Smooth muscle cell (in vitro differentiated cells): ENCODE measurements at regions not wholly inside any gene's neighbourhood (a gene's known extent, or its start where the extent isn't known, plus 50 kb on each side); places are given as distances from the start of the nearest gene placed in this dataset.

Experiments
- DNase-seq: peaks from one replicate; lab custom pipeline; 2025; ENCODE audit not compliant: unreplicated experiment; lab: John Stamatoyannopoulos, UW
- H2AFZ ChIP-seq: fragments of 200-600 bp; sonication (generic); 2 replicates; pipeline ENCODE4 v1.6.0; 2016; ENCODE audit warnings: antibody characterized with exemption, low read depth, mild to moderate bottlenecking
- H3F3A ChIP-seq: fragments of 200-600 bp; sonication (generic); 2 replicates; pipeline ENCODE4 v1.6.0; 2017; ENCODE audit warnings: antibody characterized with exemption, low read depth
- H3K27ac ChIP-seq: fragments of 200-600 bp; sonication (generic); 2 replicates; pipeline ENCODE4 v1.5.1; 2016; ENCODE audit warnings: low read depth, mild to moderate bottlenecking
- H3K27me3 ChIP-seq: fragments of 200-600 bp; sonication (generic); 2 replicates; pipeline ENCODE4 v1.6.1; 2016; ENCODE audit warnings: low read depth, mild to moderate bottlenecking
- H3K36me3 ChIP-seq: fragments of 200-600 bp; sonication (generic); 2 replicates; pipeline ENCODE4 v1.5.1; 2016; ENCODE audit warnings: low read depth
- H3K4me1 ChIP-seq: fragments of 200-600 bp; sonication (generic); 2 replicates; pipeline ENCODE4 v1.5.1; 2016; ENCODE audit warnings: low read depth
- H3K4me2 ChIP-seq: fragments of 200-600 bp; sonication (generic); 2 replicates; pipeline ENCODE4 v1.6.0; 2016; ENCODE audit warnings: mild to moderate bottlenecking
- H3K4me3 ChIP-seq: fragments of 200-600 bp; sonication (generic); 2 replicates; pipeline ENCODE4 v1.5.1; 2016; ENCODE audit warnings: mild to moderate bottlenecking
- H3K79me2 ChIP-seq: fragments of 200-600 bp; sonication (generic); 2 replicates; pipeline ENCODE4 v1.6.0; 2016; ENCODE audit warnings: low read depth, mild to moderate bottlenecking
- H3K9ac ChIP-seq: fragments of 200-600 bp; sonication (generic); 2 replicates; pipeline ENCODE4 v1.6.0; 2016; ENCODE audit warnings: low read depth
- H3K9me3 ChIP-seq: fragments of 200-600 bp; sonication (generic); replicated peaks from 2 replicates; pipeline ENCODE4 v1.5.1; 2016; ENCODE audit warnings: low read depth
- H4K20me1 ChIP-seq: fragments of 200-600 bp; sonication (generic); 2 replicates; pipeline ENCODE4 v1.6.0; 2016; ENCODE audit warnings: low read depth
- WGBS: methylation state at CpG from one replicate; pipeline ENCODE4 v1.1.7; 2016; ENCODE audit warnings: low lambda C conversion rate; 5-methylcytosine and 5-hydroxymethylcytosine counted together
- TF ChIP-seq, protein P1 (sequence below): fragments of 200-600 bp; sonication (generic); IDR thresholded peaks from 2 replicates; pipeline ENCODE4 v1.5.1; 2017; ENCODE audit warnings: borderline replicate concordance, mild to moderate bottlenecking, antibody characterized with exemption; ENCODE audit not compliant: insufficient read depth, poor library complexity, severe bottlenecking

DNA sequence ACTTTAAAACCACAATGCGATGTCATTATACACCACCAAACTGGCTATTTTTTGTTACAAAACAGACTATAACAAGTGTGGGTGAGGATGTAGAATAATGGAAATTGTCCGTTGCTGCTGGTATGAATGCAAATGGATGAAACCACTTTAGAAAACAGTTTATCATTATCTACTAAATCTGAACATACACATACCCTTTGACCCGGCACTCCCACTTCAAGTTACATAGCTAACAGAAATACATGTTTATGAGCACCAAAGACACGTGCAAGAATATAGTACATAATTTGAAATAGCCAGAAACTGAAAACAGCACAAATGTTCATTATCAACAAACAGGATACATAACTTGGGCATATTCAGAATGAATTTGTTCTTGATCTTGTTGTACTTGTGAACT, 206.4 kb upstream of the CHAC2 start:
- no peaks in the 10 kb centered on the region for H3K4me1 ChIP-seq
- TF ChIP-seq, protein P1, sequence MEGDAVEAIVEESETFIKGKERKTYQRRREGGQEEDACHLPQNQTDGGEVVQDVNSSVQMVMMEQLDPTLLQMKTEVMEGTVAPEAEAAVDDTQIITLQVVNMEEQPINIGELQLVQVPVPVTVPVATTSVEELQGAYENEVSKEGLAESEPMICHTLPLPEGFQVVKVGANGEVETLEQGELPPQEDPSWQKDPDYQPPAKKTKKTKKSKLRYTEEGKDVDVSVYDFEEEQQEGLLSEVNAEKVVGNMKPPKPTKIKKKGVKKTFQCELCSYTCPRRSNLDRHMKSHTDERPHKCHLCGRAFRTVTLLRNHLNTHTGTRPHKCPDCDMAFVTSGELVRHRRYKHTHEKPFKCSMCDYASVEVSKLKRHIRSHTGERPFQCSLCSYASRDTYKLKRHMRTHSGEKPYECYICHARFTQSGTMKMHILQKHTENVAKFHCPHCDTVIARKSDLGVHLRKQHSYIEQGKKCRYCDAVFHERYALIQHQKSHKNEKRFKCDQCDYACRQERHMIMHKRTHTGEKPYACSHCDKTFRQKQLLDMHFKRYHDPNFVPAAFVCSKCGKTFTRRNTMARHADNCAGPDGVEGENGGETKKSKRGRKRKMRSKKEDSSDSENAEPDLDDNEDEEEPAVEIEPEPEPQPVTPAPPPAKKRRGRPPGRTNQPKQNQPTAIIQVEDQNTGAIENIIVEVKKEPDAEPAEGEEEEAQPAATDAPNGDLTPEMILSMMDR, result no peak
- no peaks in the 10 kb centered on the region for H3K79me2 ChIP-seq
- WGBS, result 95% methylated on average over 4 of the region's 4 CpGs
- H2AFZ ChIP-seq, result no peak overlapping the region
- no peaks in the 10 kb centered on the region for H4K20me1 ChIP-seq
- H3F3A ChIP-seq, result no peaks in the 10 kb centered on the region
- no peaks in the 10 kb centered on the region for H3K27me3 ChIP-seq
- no peak overlapping the region for H3K4me2 ChIP-seq
- DNase-seq, result no peak
- H3K27ac ChIP-seq, result no peak overlapping the region
- no peaks in the 10 kb centered on the region for H3K9me3 ChIP-seq
- H3K4me3 ChIP-seq, result no peak overlapping the region
- no peak overlapping the region for H3K9ac ChIP-seq
- no peaks in the 10 kb centered on the region for H3K36me3 ChIP-seq

DNA sequence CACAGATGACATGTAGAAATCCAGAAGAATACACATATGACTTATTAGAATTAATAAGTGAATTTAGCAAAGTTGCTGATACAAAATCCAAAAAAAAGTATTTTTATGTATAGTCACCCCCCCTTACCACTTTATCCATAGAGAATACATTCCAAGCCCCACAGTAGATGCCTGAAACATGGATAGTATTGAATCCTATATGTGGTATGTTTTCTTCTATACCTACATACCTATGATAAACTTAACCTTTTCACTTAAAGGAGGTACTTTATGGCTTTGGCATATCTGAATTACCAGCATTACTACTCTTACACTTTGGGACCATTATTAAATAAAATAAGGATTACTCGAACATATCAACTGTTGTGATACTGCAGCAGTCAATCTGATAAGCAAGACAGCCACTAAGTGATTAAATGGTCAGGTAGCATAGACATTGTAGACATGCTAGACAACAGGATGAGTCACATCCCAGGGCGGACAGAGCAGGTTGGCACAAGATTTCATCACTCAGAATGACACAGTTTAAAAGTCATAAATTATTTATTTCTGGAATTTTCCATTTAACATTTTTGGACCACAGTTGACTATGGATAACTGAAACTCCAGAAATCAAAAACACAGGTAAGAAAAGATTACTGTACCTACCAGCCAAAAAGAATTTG, 208.2 kb upstream of the CHAC2 start:
- DNase-seq, result no peak
- no peaks in the 10 kb centered on the region for H3K36me3 ChIP-seq
- WGBS, result 62% methylated on average over 2 of the region's 2 CpGs
- no peaks in the 10 kb centered on the region for H3K79me2 ChIP-seq
- no peaks in the 10 kb centered on the region for H3K27me3 ChIP-seq
- H3F3A ChIP-seq, result no peaks in the 10 kb centered on the region
- H3K9me3 ChIP-seq, result no peaks in the 10 kb centered on the region
- H3K4me2 ChIP-seq, result no peak overlapping the region
- TF ChIP-seq, protein P1, result no peak
- H2AFZ ChIP-seq, result no peak overlapping the region
- H3K4me1 ChIP-seq, result no peaks in the 10 kb centered on the region
- H3K9ac ChIP-seq, result no peak overlapping the region
- no peaks in the 10 kb centered on the region for H4K20me1 ChIP-seq
- no peak overlapping the region for H3K4me3 ChIP-seq
- H3K27ac ChIP-seq, result no peak overlapping the region

DNA sequence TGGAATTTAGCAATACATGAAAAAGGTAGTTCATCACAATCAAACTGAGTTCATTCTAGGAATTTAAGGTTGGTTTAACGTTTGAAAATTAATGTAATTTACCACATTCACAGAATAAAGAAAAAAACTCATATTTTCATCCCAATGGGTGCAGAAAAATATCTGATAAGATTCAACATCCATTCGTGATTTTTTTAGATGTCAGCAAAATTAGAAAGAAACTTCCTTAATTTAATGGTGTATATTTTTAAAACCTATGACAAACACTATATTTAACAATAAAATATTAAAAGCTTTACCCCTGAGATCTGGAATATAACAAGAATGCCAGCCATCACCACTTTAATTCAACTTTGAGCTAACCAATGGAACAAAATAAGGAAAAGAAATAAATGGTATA, 208.7 kb upstream of the CHAC2 start:
- Histone ChIP-seq H3K27ac (no peak overlapping the region), H3F3A (no peaks in the 10 kb centered on the region), H2AFZ (no peak overlapping the region), H3K9ac (no peak overlapping the region), H3K4me2 (no peak overlapping the region), H3K36me3 (no peaks in the 10 kb centered on the region), H3K9me3 (no peaks in the 10 kb centered on the region), H3K79me2 (no peaks in the 10 kb centered on the region), H3K27me3 (no peaks in the 10 kb centered on the region), H3K4me3 (no peak overlapping the region), H4K20me1 (no peaks in the 10 kb centered on the region), H3K4me1 (no peaks in the 10 kb centered on the region)
- no peak for DNase-seq
- TF ChIP-seq, protein P1, result no peak
- WGBS, result 85% methylated on average over 2 of the region's 2 CpGs

DNA sequence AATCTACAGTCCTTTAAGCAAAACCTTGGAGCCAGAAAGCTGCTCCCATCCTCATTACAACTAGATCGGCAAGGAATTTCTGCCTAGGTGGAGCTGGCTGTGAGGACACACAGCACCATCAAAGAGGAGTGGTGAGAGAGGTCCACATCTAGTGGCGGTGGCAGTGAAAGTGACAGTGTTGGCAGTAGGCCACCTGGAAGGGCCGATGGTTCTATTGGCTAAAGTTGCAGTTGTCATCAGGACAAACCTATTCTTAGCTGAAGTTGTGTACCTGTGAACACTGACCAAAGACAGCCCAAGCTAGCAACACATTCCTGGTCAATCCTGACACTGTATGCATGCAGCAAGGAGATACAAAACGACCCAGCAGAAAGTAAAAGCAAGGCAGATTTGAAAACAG, 218.1 kb upstream of the CHAC2 start:
- no peak overlapping the region for H3K27ac ChIP-seq
- no peak overlapping the region for H2AFZ ChIP-seq
- no peaks in the 10 kb centered on the region for H3K36me3 ChIP-seq
- H4K20me1 ChIP-seq, result no peaks in the 10 kb centered on the region
- no peaks in the 10 kb centered on the region for H3K4me1 ChIP-seq
- no peak overlapping the region for H3K4me2 ChIP-seq
- H3K79me2 ChIP-seq, result no peaks in the 10 kb centered on the region
- no peaks in the 10 kb centered on the region for H3K9me3 ChIP-seq
- no peak for DNase-seq
- H3K27me3 ChIP-seq, result no peaks in the 10 kb centered on the region
- no peaks in the 10 kb centered on the region for H3F3A ChIP-seq
- no peak overlapping the region for H3K4me3 ChIP-seq
- H3K9ac ChIP-seq, result no peak overlapping the region
- whole genome bisulfite sequencing, result 91% methylated on average over 4 of the region's 4 CpGs
- TF ChIP-seq, protein P1, result no peak
